AG09309 (cell line): ENCODE measurements at regions not wholly inside any gene's neighbourhood (a gene's known extent, or its start where the extent isn't known, plus 50 kb on each side); places are given as distances from the start of the nearest gene placed in this dataset.

Source experiments
- DNase-seq: peaks from one replicate; pipeline ENCODE4 v3.0.0-alpha.2; 2010; ENCODE audit warnings: low read depth
- H3K4me3 ChIP-seq: 2 replicates; pipeline ENCODE4 v1.5.1; 2011; ENCODE audit warnings: mild to moderate bottlenecking, low read depth, low read length, moderate library complexity; ENCODE audit not compliant: control insufficient read depth
- TF ChIP-seq, protein P1 (sequence below): IDR thresholded peaks from 2 replicates; pipeline ENCODE4 v1.5.1; 2011; ENCODE audit warnings: mild to moderate bottlenecking, low read depth, low read length, inconsistent platforms; ENCODE audit not compliant: insufficient read depth, control insufficient read depth; ENCODE audit errors: missing control alignments

- no peak overlapping the region for H3K4me3 ChIP-seq
- DNase-seq = no peak
- TF ChIP-seq, protein P1, sequence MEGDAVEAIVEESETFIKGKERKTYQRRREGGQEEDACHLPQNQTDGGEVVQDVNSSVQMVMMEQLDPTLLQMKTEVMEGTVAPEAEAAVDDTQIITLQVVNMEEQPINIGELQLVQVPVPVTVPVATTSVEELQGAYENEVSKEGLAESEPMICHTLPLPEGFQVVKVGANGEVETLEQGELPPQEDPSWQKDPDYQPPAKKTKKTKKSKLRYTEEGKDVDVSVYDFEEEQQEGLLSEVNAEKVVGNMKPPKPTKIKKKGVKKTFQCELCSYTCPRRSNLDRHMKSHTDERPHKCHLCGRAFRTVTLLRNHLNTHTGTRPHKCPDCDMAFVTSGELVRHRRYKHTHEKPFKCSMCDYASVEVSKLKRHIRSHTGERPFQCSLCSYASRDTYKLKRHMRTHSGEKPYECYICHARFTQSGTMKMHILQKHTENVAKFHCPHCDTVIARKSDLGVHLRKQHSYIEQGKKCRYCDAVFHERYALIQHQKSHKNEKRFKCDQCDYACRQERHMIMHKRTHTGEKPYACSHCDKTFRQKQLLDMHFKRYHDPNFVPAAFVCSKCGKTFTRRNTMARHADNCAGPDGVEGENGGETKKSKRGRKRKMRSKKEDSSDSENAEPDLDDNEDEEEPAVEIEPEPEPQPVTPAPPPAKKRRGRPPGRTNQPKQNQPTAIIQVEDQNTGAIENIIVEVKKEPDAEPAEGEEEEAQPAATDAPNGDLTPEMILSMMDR = no peak
Observed at GRCh38 chr5:14066326-14066725, 76.8 kb upstream of the TRIO start.

- TF ChIP-seq, protein P1 = no peak
- DNase-seq = no peak
- H3K4me3 ChIP-seq = no peak overlapping the region
Observed at GRCh38 chr5:14064841-14065240, 78.3 kb upstream of the TRIO start.

DNA sequence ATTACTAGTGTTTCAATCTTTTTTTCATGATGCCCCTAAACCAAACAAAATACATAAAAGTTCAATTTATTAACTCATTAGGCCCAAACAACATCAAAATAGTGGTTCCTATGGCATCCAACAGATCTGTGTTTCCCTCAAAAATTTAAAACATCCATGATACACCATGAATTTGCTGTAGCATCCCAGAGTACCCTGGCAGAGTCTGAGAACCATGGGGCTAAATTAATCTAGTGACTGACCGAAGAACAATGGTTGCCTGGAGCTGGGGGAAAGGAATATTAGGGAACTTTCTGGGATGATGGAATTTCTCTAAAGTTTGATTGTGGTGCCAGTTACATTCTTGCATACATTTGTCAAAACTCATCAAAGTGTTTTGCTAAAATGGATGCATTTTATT is 79.5 kb upstream of the TRIO start:
- TF ChIP-seq, protein P1 = no peak
- DNase-seq = no peak
- no peak overlapping the region for H3K4me3 ChIP-seq

DNA sequence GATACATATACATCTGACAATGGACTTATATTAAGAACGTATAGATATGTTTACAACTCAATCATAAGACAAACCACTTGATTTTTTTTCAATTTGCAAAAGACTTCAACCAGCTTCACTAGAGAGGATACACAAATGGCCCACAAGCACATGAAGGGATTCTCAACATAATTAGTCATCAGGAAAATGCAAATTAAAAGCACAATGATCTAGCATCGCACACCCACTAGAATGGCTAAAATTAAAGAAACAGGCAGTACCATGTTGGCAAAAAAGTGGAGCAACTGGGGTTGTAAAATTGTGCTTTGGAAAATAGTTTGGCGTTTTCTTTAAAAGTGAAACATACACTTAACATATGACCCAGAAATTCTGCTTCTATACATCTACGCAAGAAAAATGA is 80.0 kb upstream of the TRIO start:
- DNase-seq = no peak
- TF ChIP-seq, protein P1 = no peak
- no peak overlapping the region for H3K4me3 ChIP-seq

GRCh38 chr5:14062178-14062577 is 81.0 kb upstream of the TRIO start:
- TF ChIP-seq, protein P1 = no peak
- no peak overlapping the region for H3K4me3 ChIP-seq
- no peak for DNase-seq

DNA sequence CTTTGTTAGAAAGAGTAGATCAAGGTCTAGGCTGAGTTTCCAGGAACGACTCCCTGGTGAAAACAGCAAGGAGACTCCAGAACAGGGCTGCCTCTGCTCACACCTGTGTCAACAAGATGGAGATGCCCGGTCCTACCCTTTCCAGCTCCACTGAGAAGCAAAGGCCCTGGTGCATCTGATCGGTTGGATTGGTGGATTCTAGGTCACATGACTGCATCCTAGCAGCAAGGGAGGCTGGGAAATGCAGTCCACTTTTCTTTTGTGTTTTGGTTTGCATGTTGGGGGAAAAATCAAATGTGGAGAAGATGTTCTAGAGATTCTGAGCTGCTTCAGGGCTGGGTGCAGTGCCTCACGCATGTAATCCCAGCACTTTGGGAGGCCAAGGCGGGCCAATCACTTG is 82.0 kb upstream of the TRIO start:
- H3K4me3 ChIP-seq = no peak overlapping the region
- no peak for DNase-seq
- TF ChIP-seq, protein P1 = no peak

DNA sequence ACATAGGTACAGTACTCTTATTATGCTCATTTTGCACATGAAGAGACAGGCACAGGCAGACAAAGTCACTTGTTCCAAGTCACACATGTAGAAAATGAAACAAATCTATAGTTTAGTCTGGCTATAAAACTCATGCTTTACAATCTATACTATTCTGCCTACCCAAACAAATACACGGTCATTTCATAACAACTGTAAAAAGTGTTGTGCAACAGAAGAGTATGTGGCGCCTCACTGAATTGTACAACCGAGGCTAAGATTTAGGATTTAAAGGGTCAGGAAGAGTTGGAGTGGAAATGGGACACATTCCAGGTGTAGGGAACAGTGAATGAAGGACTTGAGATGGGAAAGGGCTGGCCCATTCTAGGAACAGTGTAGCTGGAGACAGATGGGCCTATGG is 82.9 kb upstream of the TRIO start:
- TF ChIP-seq, protein P1 = no peak
- DNase-seq = no peak
- no peak overlapping the region for H3K4me3 ChIP-seq
